Activated CD8-positive, alpha-beta memory T cell treated with anti-CD3 and anti-CD28 coated beads for 48 hours (primary cell): ENCODE measurements at regions not wholly inside any gene's neighbourhood (a gene's known extent, or its start where the extent isn't known, plus 50 kb on each side); places are given as distances from the start of the nearest gene placed in this dataset.
"Not testable (repeated sequence)": the region's sequence is repeated elsewhere in the genome, so short reads cannot be mapped to it uniquely, and the experiment has no call there.

Experiments
- DNase-seq, 3 experiments: peaks; one replicate each; pipeline ENCODE4 v3.0.0-alpha.2; 2020; ENCODE audit warnings: low read depth in 2 of 3, low spot score in 2 of 3

DNA sequence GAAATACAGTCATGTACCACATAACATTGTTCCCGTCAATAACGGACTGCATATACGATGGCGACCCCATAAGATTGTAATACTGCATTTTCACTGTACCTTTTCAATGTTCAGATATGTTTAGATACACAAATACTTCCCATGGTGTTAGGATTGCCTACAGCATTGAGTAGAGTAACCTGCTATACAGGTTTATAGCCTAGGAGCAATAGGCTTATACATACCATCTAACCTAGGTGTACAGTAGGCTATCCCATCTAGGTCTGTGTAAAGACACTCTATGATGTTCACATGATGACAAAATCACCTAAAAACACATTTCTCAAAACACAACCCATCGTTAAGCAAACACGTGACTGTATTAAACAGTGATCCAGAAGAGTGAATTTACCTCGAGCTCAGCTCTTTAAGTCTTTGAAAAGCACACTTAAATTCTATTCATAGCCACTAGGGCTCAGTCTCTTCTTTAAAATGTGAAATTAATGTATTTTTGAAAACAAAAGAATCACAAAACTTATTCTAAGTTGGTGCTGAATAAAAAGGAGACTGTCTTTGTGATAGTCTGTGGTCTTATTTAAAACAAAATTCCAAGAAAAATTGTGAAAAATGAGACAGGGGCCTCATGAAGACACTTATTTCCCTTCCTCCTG is 239.1 kb upstream of the ARID2 start:
- no peak for DNase-seq

DNA sequence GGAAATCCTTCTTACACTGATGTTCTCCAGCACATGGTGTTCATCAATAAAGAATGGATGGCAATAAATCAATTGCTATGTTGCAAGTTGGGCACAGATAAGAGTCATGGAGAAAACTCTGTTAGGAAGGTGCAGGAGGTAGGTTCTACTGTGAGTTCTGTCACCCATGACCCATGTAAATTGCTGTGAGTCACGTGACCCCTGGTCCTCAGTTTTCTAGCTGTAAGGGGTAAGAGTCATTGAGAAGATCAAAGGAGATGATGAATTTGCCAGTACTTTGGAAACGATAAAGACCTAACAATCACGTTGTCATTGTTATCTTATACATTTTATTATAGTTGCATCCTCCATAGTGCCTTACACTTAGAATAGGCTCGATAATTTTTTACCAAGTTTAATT is 235.2 kb upstream of the ARID2 start:
- no peak for DNase-seq

- no peak for DNase-seq
Observed at GRCh38 chr12:45498645-45499044, 230.9 kb upstream of the ARID2 start.

DNA sequence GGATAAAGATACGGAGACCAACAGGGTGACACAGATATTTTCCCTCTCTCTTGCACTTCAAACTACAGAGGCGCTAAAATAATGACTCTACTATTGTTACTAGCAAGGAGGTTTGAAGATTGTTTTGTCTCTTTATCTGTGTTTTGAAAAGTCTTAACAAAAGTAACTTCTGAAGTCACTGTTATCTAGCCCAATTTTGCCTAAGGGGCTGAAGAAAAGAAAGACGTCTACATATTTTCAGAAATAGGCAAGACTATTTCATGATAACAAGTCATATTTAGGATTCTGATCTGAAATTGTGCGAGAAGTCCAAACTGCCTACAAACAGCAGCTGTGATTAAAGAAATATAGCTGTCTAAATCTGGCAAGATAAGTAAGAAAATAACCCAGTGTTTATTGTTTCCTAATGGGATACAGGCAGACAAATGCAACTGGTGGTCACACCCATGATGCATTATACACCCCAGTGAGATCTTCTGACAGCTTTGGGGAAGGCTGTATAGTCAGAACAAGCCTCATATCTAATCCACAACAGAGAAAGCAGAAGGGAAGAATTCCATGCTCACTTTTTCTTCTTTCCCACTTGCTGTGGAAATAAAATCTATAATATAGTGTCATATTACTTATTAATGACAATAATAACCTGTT is 226.9 kb upstream of the ARID2 start:
- DNase-seq: no peak

DNA sequence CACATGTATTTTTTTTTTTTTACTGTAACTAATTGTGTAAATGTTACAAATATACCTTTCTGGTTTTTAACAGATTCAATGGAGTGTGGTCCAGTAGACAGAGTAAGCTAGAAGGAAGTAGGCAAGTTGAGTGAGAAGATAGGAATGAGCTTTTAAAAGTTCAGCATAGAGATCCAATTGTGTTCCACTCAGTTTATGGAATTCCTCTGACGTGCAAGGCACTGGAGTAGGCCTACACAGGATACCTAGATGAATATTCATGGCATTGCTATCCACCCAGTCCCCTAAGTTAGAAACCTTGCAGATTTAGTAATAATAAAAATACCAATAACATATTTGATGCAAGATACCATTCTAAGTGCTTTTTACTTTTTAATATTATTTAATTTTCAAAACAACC is 225.6 kb upstream of the ARID2 start:
- no peak for DNase-seq

DNA sequence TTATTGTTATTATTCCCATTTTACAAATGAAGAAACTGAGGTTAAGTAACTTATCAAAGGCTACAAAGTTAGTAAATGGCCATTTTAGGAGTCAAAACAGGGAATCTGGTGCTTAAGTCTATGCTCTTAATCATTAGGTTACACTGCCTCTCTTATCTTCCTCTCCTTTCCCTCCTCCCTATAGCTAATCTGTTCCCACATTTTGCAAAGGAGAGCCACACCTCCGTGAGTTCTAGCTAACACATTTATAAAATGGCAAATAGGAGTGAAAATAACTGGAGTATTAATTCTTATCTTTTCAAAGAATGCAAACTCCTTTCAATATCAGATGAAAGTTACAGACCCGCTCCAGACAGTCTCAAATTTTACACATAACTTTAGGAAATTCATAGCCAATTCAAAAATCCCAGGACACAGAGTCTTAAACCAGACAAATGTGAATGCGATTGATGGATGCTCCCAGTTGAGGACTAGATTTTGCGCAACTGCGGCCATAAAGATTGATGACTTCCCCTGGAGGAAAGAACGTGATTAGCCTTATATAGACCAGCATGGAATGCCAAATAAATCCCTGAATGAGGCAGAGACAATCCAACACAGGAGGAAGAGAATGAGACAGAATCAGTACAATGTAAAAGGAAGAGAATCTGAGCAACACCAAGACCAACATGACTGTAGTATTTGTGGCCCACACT is 225.0 kb upstream of the ARID2 start:
- no peak for DNase-seq

DNA sequence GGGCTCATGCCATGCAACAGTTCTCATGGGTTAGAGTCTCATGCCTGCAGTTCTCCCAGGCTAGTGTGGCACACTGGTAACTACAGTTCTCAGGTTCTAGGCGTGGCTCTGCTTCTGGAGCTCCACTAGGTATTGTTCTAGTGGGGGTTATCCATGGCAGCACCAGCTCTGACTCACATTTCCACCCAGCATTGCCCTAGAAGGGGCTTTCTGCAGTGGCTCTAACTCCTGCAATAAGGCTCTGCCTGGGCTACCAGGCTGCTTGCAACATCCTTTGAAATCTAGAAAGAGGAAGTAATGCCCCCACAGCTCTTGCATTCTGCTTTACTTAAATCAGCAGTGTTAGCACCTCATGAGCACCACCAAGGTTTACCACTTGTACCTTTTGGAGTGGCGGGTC is 220.3 kb upstream of the ARID2 start:
- no peak for DNase-seq

- no peak for DNase-seq
Observed at GRCh38 chr12:45509621-45510020, 219.9 kb upstream of the ARID2 start.

- DNase-seq: no peak
Observed at GRCh38 chr12:45517381-45517780, 212.1 kb upstream of the ARID2 start.

GRCh38 chr12:45518291-45519235 is 210.9 kb upstream of the ARID2 start:
- DNase-seq: peak in 2 of 3 experiments; percentile 1 to 8

DNA sequence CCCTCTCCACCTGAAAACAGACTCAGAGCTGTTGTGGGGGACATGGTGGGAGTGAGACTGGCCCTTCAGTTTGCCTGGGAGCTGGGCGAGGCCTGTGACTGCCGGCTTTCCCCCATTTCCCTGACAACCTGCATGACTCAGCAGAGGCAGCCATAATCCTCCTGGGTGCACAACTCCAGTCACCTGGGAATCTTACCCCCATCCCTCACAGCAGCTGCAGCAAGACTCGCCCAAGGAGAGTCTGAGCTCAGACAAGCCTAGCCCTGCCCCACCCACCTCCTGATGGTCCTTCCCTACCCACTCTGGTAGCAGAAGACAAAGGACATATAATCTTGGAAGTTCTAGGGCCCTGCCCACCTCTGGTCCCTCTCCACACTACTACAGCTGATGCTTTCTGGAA is 207.3 kb upstream of the ARID2 start:
- DNase-seq: no peak

DNA sequence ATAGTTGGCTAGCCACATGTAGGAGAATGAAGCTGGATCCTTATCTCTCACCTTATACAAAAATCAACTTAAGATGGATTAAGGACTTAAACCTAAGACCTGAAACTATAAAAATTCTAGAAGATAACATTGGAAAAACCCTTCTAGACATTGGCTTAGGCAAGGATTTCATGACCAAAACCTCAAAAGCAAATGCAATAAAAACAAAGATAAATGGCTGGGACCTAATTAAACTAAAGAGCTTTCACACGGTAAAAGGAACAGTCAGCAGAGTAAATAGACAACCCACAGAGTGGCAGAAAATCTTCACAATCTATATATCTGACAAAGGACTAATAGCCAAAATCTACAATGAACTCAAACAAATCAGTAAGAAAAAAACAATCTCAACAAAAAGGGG is 202.7 kb upstream of the ARID2 start:
- DNase-seq: not testable (repeated sequence)

DNA sequence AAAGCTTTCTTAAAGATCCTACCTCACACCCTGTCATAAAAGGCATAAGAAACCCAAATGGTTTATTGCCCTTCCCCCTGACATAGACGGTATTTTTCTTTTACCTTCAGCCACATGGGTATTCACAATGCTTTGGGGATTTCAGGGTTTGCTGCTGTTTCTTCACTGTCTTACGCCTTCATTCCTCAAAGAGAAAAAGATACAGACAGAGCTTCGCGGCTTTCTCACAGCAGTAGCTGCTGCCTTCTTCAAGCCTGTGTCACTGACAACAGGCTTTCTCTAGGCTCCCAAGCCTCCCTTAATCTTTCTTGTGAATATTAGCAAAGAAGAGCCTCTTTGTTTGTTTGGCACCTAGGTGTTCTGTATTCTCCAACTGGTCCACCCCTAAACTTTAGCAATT is 197.4 kb upstream of the ARID2 start:
- DNase-seq: no peak

GRCh38 chr12:45535610-45536180 is 193.8 kb upstream of the ARID2 start:
- DNase-seq: no peak

GRCh38 chr12:45536284-45536683 is 193.2 kb upstream of the ARID2 start:
- no peak for DNase-seq

DNA sequence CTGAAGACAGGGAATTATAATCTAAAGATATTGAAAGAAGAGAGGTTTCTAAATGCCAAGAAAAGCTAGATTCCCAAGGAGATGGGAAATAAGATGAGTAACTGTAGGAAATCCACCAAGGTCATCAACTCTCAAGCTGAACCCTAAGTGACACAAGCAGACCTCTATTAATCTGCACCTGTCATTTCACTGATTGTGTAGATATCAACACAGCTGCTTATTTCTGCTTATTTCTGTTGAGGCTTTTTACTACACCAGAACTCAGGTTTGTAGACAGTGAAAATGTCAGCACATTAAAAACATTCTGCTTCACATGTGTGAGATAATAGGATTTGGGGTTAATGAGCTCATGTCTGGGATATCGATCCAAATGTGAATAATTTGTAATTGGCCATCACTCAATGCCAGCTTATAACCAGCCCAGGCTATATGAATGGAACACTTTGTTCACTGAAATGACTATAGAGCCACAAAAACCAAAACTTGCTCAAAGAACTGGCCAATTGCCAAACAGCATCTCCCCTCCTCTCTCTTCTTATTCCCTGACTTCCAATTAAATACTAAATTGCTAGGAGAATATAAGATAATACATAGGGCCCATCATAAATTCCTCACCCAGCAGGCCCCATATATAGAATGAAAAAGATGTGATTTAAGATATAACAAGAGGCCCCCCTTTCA is 188.7 kb upstream of the ARID2 start:
- no peak for DNase-seq

- peak in 1 of 3 experiments; percentile 4 for DNase-seq
Observed at GRCh38 chr12:45543887-45544286, 185.6 kb upstream of the ARID2 start.

- DNase-seq: no peak
Observed at GRCh38 chr12:45546545-45546944, 183.0 kb upstream of the ARID2 start.

DNA sequence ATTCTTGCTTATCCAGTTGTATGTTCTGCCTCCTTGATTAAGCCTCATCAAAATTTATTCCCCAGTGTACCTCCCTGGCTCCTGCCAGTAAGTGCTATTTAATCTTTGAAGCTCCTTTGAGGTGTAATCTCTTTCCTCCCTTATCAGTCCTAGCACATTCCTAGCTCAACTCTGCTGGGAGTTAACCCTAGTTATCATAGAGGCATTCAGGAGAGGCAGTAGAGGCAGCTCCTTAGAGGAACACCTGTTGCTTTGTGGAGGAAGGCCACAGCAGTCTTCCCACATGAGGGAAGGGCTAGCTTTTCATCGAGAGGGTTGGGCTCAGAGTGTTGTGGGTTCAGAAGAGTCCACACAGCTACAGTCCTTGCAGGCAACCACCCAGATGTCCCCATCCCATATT is 182.4 kb upstream of the ARID2 start:
- no peak for DNase-seq

DNA sequence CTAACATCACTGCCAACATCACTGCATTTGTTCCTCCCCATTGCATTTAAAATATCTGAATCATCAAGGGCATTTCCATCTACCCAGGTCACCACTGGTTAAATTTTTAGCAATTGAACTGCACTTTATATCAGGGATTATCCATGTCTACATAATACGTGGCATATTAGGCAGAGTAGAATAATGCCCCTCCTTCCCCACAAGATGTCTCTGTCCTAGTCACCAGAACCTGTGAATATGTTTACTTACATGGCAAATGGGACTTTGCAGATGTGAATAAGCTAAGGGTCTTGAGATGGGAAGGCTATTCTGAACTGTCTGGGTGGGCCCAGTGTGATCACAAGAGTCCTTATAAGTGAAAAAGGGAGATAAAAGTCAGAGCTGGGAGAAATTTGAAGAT is 181.7 kb upstream of the ARID2 start:
- DNase-seq: no peak

- DNase-seq: no peak
Observed at GRCh38 chr12:45548426-45548825, 181.1 kb upstream of the ARID2 start.
